Embryonic facial prominence (tissue), 1 donor: ENCODE measurements at regions not wholly inside any gene's neighbourhood (a gene's known extent, or its start where the extent isn't known, plus 50 kb on each side); places are given as distances from the start of the nearest gene placed in this dataset.

Source experiments
- DNase-seq: peaks from one replicate; pipeline ENCODE4 v3.0.0-alpha.2; 2016; ENCODE audit errors: extremely low spot score

- no peak for DNase-seq
Observed at GRCh38 chr10:118246332-118247295, 95.5 kb downstream of the FAM204A start.

- DNase-seq: no peak
Observed at GRCh38 chr10:118243907-118244306, 98.2 kb downstream of the FAM204A start.

DNA sequence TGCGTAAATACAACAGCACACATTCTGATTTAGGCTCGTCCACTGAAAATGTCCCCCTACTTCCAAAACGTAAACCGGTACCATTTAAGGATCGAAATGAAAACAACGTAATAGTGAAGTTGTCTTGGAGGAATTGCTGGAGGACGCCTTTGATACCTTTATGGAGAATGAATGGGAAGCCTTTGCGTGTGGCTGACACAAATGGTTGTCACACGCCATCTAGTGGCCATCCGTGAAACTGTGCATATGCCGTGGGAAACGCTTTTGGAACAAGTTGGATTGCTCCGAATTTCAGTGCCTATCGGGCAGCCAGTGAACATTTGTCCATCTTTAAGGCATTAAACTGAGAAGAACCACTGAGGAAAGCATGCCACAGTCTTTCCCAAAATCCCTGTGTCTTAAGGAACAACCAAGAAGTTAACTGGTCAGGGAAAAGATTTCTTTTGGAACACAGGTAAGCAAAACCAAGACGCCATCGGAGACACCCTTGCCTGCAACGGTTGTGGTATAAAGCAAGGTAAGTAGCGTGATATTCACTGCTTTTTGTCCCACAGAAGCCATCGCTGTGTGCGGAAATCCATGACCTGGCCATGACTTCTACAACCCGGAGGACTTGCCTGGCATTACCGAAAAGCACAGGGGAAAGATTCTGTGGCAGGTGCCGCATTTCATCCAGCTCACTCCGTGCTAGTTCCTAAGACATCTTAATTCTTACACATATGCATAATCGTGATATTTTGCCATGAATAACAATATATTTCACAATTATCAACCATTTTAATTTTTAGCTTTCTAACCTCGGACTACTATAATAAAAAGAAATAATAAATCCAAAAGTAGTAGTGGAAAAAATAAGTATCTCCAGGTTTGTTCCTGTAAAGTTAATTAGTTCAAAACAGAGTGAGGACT is 100.6 kb downstream of the FAM204A start:
- DNase-seq: peak; percentile 74

- no peak for DNase-seq
Observed at GRCh38 chr10:118239236-118239630, 102.9 kb downstream of the FAM204A start.

GRCh38 chr10:118238573-118239235 is 103.4 kb downstream of the FAM204A start:
- DNase-seq: no peak

DNA sequence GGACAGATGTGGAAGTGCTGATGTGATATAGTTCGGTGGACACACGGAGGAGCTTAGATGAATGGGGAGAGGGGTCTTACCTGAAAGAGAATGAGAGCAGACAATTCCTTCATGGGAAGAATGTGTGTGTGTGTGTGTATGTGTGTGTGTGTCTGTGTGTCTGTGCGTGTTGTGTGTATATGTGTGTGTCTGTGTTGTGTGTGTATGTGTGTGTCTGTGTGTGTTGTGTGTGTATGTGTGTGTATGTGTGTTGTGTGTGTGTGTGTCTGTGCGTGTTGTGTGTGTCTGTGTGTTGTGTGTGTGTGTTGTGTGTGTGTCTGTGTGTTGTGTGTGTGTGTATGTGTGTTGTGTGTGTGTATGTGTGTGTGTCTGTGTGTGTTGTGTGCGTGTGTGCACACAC is 104.2 kb downstream of the FAM204A start:
- no peak for DNase-seq

DNA sequence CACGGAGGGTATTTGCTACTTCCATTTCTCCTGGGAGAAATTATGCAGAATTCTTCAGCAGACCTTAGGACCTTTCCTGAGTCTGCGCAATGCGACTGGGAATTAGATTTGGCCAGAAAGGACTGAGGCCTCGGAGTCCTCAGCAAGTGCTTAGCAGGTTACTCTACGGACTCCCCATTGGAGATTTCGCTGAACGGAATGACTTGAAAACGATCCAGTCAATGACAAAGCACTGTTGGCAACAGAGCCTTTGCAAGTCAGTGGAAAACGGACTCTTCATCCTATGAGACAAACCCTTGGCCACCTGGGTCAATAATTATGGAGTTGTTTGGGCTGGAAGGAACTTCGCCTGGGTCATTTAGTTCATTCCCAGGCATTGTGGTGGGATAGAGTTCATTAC is 107.4 kb downstream of the FAM204A start:
- DNase-seq: no peak

- DNase-seq: no peak
Observed at GRCh38 chr10:118220346-118220850, 121.7 kb downstream of the FAM204A start.

- no peak for DNase-seq
Observed at GRCh38 chr10:118218562-118218961, 123.6 kb downstream of the FAM204A start.

- DNase-seq: no peak
Observed at GRCh38 chr10:118216571-118217170, 125.5 kb downstream of the FAM204A start.

DNA sequence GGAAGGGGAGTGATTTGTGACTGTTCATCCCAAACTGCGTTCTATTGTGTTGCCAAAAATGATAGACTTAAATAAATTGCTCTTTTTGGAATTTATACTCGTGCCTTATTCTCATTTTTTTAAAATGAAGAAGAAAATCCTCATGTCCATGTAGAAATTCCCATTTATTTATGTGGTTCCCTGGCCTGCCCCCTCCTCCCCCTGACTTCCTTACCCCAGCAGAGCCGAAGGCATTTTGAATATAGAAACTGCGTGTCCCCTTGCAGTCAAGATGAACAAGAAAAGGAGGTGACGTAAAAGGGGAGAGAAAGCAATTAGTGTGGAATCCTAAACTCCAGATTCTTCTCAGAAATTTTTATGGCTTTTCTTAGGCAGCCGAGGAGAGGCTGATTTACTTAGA is 126.1 kb downstream of the FAM204A start:
- no peak for DNase-seq

GRCh38 chr10:118214776-118215175 is 127.3 kb downstream of the FAM204A start:
- no peak for DNase-seq

GRCh38 chr10:118213436-118213835 is 128.7 kb downstream of the FAM204A start:
- DNase-seq: no peak

GRCh38 chr10:118210276-118210675 is 131.8 kb downstream of the FAM204A start:
- DNase-seq: no peak

DNA sequence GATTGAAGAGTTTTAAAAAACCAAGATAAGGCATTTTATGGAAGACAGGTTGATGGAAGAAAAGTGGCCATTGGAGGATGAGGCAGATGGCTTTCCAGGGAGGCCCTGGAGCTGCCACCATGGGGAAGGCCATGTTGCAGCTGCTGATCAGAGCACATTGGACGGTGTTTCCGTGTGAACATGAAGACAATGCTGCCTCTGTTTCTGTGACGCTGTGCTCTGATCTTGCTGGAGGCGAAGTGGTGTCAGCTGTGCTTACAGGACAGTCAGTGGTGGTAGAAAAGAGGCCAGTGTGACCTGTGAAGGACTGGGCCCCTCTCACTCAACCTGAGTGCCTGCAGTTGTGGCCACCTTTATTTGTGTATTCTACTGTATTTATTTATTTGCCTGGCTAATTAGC is 132.9 kb downstream of the FAM204A start:
- DNase-seq: no peak

DNA sequence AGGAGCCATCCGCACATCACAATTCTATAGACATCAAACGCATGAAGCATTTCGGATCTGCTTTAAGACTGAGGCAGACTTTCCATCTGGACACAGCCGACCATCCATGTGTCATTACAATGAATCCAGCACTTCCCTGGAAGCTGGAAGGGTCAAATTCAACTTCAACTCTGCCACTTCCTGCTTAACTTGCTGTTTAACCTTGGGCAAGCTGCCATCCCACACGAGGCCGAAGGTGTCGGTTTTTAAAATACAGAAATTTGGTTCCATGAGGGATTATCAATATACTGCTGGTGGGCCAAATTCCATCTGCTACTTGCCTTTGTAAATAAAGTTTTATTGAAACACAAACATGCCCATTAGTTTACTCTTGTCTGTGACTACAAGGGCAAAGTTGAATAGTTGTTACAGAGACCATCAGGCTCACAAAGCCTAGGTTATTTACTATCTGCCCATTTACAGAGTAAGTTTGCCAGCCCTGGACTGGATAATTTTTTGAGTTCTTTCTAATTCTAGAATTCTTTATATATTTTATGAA is 134.6 kb downstream of the FAM204A start:
- no peak for DNase-seq

DNA sequence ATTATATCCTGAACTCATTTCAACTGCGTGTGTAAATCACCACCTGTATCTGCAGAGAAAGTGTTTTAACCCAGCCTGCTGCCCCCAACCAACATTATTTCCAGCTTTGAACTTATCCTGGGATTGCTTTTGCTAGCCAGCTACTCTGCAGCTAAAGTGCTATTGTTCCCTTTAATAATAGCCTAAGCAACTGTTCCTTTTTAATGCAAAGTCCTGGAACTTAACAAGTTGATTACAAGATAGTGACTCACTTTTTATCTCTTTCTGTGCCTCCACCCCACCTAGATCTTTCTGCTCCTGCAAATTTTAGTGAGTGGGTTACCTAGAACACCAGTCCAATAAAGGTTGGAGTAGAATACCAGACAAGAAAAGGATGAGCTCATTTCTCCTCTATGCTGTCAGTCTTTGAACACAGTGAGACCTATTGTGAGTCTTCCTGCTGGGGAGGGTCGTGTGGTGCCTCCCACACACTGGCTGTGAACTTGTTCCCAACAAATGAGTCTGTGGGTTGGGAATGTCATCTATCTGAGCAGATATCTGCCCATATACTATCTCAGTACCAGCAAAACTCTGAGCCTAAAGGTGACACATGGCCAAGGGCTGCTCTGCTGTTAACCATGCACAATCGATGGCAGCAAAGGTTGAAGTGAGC is 137.7 kb downstream of the FAM204A start:
- no peak for DNase-seq

DNA sequence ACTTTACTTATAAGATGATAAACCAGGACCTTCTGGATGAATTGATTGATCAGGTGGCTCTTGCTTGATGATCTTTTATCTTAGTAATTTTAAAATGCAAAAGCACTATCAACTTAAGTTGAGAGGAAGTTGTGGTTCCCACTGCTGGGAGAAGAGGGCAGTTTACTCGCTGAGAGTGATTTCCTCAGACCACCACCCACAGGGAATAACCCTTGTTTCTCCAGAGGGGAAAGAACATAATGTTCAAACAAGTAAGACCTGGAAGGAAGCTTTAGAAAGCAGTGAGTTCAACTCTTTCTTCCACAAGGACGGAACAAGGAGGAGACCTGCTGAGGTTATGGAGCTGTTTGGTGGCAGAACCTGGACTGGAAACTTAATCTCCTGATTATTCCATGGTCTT is 138.7 kb downstream of the FAM204A start:
- DNase-seq: no peak

DNA sequence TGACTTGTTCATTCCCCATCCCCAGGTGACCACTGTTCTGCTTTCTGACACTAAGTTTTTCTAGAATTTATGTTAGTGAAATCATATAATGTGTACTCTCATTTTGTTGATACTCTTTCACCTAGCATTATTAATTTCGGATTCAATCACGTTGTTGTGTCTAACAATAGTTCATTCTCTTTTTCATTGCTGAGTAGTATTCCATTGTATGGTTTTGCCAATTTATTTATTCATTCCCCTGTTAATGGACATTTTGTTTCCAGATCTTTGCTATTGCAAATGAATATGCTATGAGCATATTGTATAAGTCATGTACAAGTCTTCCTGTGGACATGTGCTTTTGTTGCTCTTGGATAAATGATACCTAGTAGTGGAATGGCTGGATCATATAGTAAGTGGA is 146.4 kb downstream of the FAM204A start:
- no peak for DNase-seq

DNA sequence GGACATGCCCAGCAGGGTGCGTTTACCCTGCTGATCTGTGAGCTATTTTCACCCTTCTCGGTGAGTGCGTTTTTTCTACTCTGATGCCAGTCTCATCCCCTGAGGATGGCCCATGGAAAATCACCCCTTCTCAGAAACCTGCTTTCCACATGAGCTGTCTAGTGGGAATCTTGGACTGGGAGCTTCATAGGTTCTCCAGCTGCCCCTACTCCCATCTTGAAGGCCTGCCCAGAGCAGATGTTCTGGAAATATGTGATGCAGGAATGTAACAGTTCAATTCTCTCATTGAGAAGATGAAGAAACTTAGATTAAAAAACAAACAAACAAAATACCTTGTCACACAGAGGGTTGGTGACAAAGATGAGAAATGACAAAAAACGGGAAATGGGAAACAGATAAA is 146.9 kb upstream of the RAB11FIP2 start:
- DNase-seq: no peak

- DNase-seq: no peak
Observed at GRCh38 chr10:118181021-118181420, 134.3 kb upstream of the RAB11FIP2 start.
